H1 (cell line): ENCODE measurements at regions not wholly inside any gene's neighbourhood (a gene's known extent, or its start where the extent isn't known, plus 50 kb on each side); places are given as distances from the start of the nearest gene placed in this dataset.

Experiments used
- CTCF ChIA-PET: fragments of 300-600 bp; sonication (Branson Sonifier 250); formaldehyde crosslinking; loops from one replicate; lab custom pipeline; 2021; ENCODE audit not compliant: partially characterized antibody; lab: Charles Lee
- POLR2A ChIA-PET: fragments of 300-600 bp; sonication (Branson Sonifier 250); formaldehyde crosslinking; loops from one replicate; lab custom pipeline; 2021; ENCODE audit warnings: inconsistent platforms; ENCODE audit not compliant: partially characterized antibody; lab: Charles Lee
- DNase-seq, 2 experiments: peaks; one replicate each; pipeline versions ENCODE4 v3.0.0 to v3.0.0-alpha.2; 2010 to 2022; ENCODE audit warnings: low spot score in 2 of 2, low read depth in 1 of 2, mixed read lengths in 1 of 2
- FAIRE-seq: peaks from 2 replicates; lab custom pipeline; 2011; peaks lifted over from hg19 to GRCh38; lab: Jason Lieb, UNC
- H2AFZ ChIP-seq: 2 replicates; pipeline ENCODE4 v1.8.1; 2012; ENCODE audit warnings: low read length, inconsistent platforms
- H2AK5ac ChIP-seq: 2 replicates; pipeline ENCODE4 v1.6.1; 2013; ENCODE audit warnings: low read depth, low read length
- H2BK120ac ChIP-seq: replicated peaks from 2 replicates; pipeline ENCODE3; 2013; ENCODE audit warnings: low read depth, low read length, inconsistent platforms
- H2BK12ac ChIP-seq: 2 replicates; pipeline ENCODE4 v1.6.1; 2013; ENCODE audit warnings: low read depth, low read length
- H2BK15ac ChIP-seq: 2 replicates; pipeline ENCODE4 v1.6.1; 2013; ENCODE audit warnings: low read length
- H2BK20ac ChIP-seq: 2 replicates; pipeline ENCODE4 v1.6.1; 2013; ENCODE audit warnings: low read length
- H2BK5ac ChIP-seq: 2 replicates; pipeline ENCODE4 v1.6.1; 2013; ENCODE audit warnings: low read depth, low read length
- H3K14ac ChIP-seq: 2 replicates; pipeline ENCODE4 v1.6.1; 2013; ENCODE audit warnings: inconsistent platforms; ENCODE audit not compliant: insufficient read length
- H3K18ac ChIP-seq: 2 replicates; pipeline ENCODE4 v1.6.1; 2013; ENCODE audit warnings: low read length; ENCODE audit errors: extremely low read depth
- H3K23ac ChIP-seq: 2 replicates; pipeline ENCODE4 v1.6.1; 2013; ENCODE audit warnings: inconsistent platforms; ENCODE audit not compliant: insufficient read length
- H3K23me2 ChIP-seq: 2 replicates; pipeline ENCODE4 v1.6.1; 2013; ENCODE audit warnings: low read depth, low read length
- H3K27ac ChIP-seq: 2 replicates; pipeline ENCODE4 v1.6.1; 2011; ENCODE audit warnings: low read depth, low read length, inconsistent platforms
- H3K27me3 ChIP-seq, 4 experiments: replicated peaks in 1 of 4; 1 replicate in 1 of 4; 2 replicates in 3 of 4; pipeline versions ENCODE4 v1.6.1 to v1.8.1; 2011 to 2013; ENCODE audit warnings: low read length in 3 of 4, mild to moderate bottlenecking in 3 of 4, inconsistent platforms in 2 of 4, mixed read lengths in 2 of 4, moderate library complexity in 1 of 4; ENCODE audit not compliant: control insufficient read depth in 3 of 4, insufficient read depth in 3 of 4; ENCODE audit errors: extremely low read depth in 1 of 4
- H3K36me3 ChIP-seq, 4 experiments: 2 replicates each; pipeline versions ENCODE4 v1.6.1 to v1.8.1; 2011 to 2013; ENCODE audit warnings: mild to moderate bottlenecking in 4 of 4, low read length in 3 of 4, moderate library complexity in 2 of 4, control low read depth in 1 of 4, inconsistent platforms in 1 of 4; ENCODE audit not compliant: insufficient read depth in 4 of 4, control insufficient read depth in 2 of 4
- H3K4ac ChIP-seq: replicated peaks from 2 replicates; pipeline ENCODE3; 2013; ENCODE audit warnings: low read length, low read depth, mixed read lengths, inconsistent platforms; ENCODE audit not compliant: insufficient read length
- H3K4me1 ChIP-seq, 4 experiments: replicated peaks in 1 of 4; 1 replicate in 1 of 4; 2 replicates in 3 of 4; pipeline versions ENCODE4 v1.6.1 to v1.8.1; 2011 to 2013; ENCODE audit warnings: low read length in 3 of 4, inconsistent platforms in 2 of 4, mixed read lengths in 1 of 4; ENCODE audit not compliant: insufficient read depth in 4 of 4, control insufficient read depth in 3 of 4
- H3K4me2 ChIP-seq, 2 experiments: 2 replicates each; pipeline versions ENCODE4 v1.6.1 to v1.8.1; 2011 to 2013; ENCODE audit warnings: low read depth in 2 of 2, low read length in 2 of 2, control low read depth in 1 of 2, inconsistent platforms in 1 of 2, mild to moderate bottlenecking in 1 of 2; ENCODE audit not compliant: insufficient read depth in 1 of 2
- H3K4me3 ChIP-seq, 4 experiments: fragments of 200-600, 300-600 bp in 1 of 4; sonication (generic), shearing (Covaris generic), sonication (Bioruptor Twin) in 1 of 4; 2 replicates each; pipeline versions ENCODE4 v1.5.1 to v1.8.1; 2011 to 2016; ENCODE audit warnings: low read length in 4 of 4, low read depth in 3 of 4, control low read depth in 2 of 4, inconsistent platforms in 2 of 4, mild to moderate bottlenecking in 2 of 4, mixed read lengths in 1 of 4, moderate library complexity in 1 of 4; ENCODE audit not compliant: insufficient read depth in 2 of 4; ENCODE audit errors: extremely low read depth in 1 of 4
- H3K56ac ChIP-seq: replicated peaks from 2 replicates; pipeline ENCODE3; 2013; ENCODE audit warnings: low read depth, mild to moderate bottlenecking, mixed read lengths, low read length, inconsistent platforms; ENCODE audit not compliant: insufficient read length
- H3K79me1 ChIP-seq: 2 replicates; pipeline ENCODE4 v1.6.1; 2013; ENCODE audit warnings: low read depth, low read length, control low read depth
- H3K79me2 ChIP-seq, 2 experiments: 2 replicates each; pipeline versions ENCODE4 v1.6.1 to v1.8.1; 2012 to 2013; ENCODE audit warnings: low read length in 2 of 2, mild to moderate bottlenecking in 2 of 2, inconsistent platforms in 1 of 2; ENCODE audit not compliant: insufficient read depth in 2 of 2, control insufficient read depth in 1 of 2
- H3K9ac ChIP-seq, 4 experiments: replicated peaks in 1 of 4; 1 replicate in 1 of 4; 2 replicates in 3 of 4; pipeline versions ENCODE4 v1.6.1 to v1.8.1; 2011 to 2013; ENCODE audit warnings: low read depth in 3 of 4, low read length in 3 of 4, control low read depth in 2 of 4, mild to moderate bottlenecking in 2 of 4, moderate library complexity in 2 of 4, inconsistent platforms in 1 of 4; ENCODE audit errors: extremely low read depth in 1 of 4
- H3K9me3 ChIP-seq, 2 experiments: 2 replicates each; pipeline versions ENCODE4 v1.6.1 to v1.8.1; 2012 to 2013; ENCODE audit warnings: mild to moderate bottlenecking in 2 of 2, moderate library complexity in 2 of 2, control low read depth in 1 of 2, inconsistent platforms in 1 of 2, low read depth in 1 of 2, low read length in 1 of 2, mixed read lengths in 1 of 2; ENCODE audit not compliant: insufficient read depth in 2 of 2
- H4K20me1 ChIP-seq, 2 experiments: replicated peaks in 1 of 2; 2 replicates each; pipeline versions ENCODE3 to v1.8.1; 2011 to 2013; ENCODE audit warnings: inconsistent platforms in 2 of 2, low read length in 2 of 2, mild to moderate bottlenecking in 1 of 2; ENCODE audit not compliant: insufficient read depth in 2 of 2, control insufficient read depth in 1 of 2
- H4K5ac ChIP-seq: 2 replicates; pipeline ENCODE4 v1.6.1; 2013; ENCODE audit warnings: low read length, low read depth, mixed read lengths, inconsistent platforms; ENCODE audit not compliant: insufficient read length
- H4K8ac ChIP-seq: 2 replicates; pipeline ENCODE4 v1.8.0; 2013; ENCODE audit warnings: mild to moderate bottlenecking, moderate library complexity, low read length, inconsistent platforms; ENCODE audit not compliant: insufficient read depth; ENCODE audit errors: extremely low read depth
- H4K91ac ChIP-seq: replicated peaks from 2 replicates; pipeline ENCODE3; 2013; ENCODE audit warnings: low read length, mixed read lengths, inconsistent platforms; ENCODE audit not compliant: insufficient read length
- KDM4A ChIP-seq: IDR thresholded peaks from one replicate; pipeline ENCODE4 v1.7.1; 2012; ENCODE audit warnings: low read depth, mild to moderate bottlenecking, moderate library complexity, low read length, inconsistent platforms; ENCODE audit not compliant: severe bottlenecking
- NANOG ChIP-seq: IDR thresholded peaks from 2 replicates; pipeline ENCODE4 v1.6.1; 2011; ENCODE audit warnings: low read length, low read depth, mild to moderate bottlenecking, inconsistent platforms; ENCODE audit not compliant: insufficient read depth, poor library complexity, severe bottlenecking
- RXRA ChIP-seq: IDR thresholded peaks from 2 replicates; pipeline ENCODE4 v1.6.1; 2011; ENCODE audit warnings: low read depth, mild to moderate bottlenecking, low read length, moderate library complexity; ENCODE audit not compliant: insufficient read depth
- SAP30 ChIP-seq: fragments of 300-600 bp; sonication (generic); IDR thresholded peaks from 2 replicates; pipeline ENCODE4 v1.7.1; 2012; ENCODE audit warnings: low read length, moderate library complexity, mild to moderate bottlenecking, inconsistent platforms; ENCODE audit not compliant: insufficient read depth, insufficient replicate concordance
- SIRT6 ChIP-seq: IDR thresholded peaks from one replicate; pipeline ENCODE4 v1.7.1; 2012; ENCODE audit warnings: low read length, inconsistent platforms
- SIX5 ChIP-seq: IDR thresholded peaks from 2 replicates; pipeline ENCODE4 v1.6.1; 2011; ENCODE audit warnings: mild to moderate bottlenecking, low read depth, low read length
- SUZ12 ChIP-seq: fragments of 200-600 bp; sonication (generic); IDR thresholded peaks from 2 replicates; pipeline ENCODE4 v1.6.1; 2012; ENCODE audit warnings: mild to moderate bottlenecking, inconsistent platforms, low read length, moderate library complexity, mixed read lengths
- TCF12 ChIP-seq: IDR thresholded peaks from 2 replicates; pipeline ENCODE4 v1.6.1; 2011; ENCODE audit warnings: low read depth, mild to moderate bottlenecking, low read length
- USF2 ChIP-seq: IDR thresholded peaks from 2 replicates; pipeline ENCODE4 v1.6.1; 2011; ENCODE audit warnings: low read length, improper control_type of control experiment
- ZNF274 ChIP-seq: IDR thresholded peaks from 2 replicates; pipeline ENCODE4 v1.7.0; 2012; ENCODE audit warnings: low read length, borderline replicate concordance; ENCODE audit errors: extremely low read depth
- WGBS, 2 experiments: shearing (Covaris generic) in 1 of 2; methylation state at CpG; one replicate each; pipeline versions ENCODE4 v1.1.6 to v1.1.7; 2013 to 2015; ENCODE audit warnings: low lambda C conversion rate in 2 of 2, mixed read lengths in 2 of 2, inconsistent platforms in 1 of 2, low coverage in 1 of 2, missing lambda C conversion rate in 1 of 2; ENCODE audit not compliant: insufficient replicate concordance in 2 of 2, insufficient coverage in 1 of 2, insufficient read length in 1 of 2; ENCODE audit errors: extremely low coverage in 1 of 2, missing lambda C conversion rate in 1 of 2; 5-methylcytosine and 5-hydroxymethylcytosine counted together

GRCh38 chr5:77881528-77881927 lies 105.4 kb upstream of the TBCA start:
- Histone ChIP-seq H3K4ac (no peak overlapping the region), H3K4me3 (no peak overlapping the region), H2BK120ac (no peak overlapping the region), H4K8ac (no peak overlapping the region), H3K4me2 (no peak overlapping the region), H3K4me1 (no peaks in the 10 kb centered on the region), H4K91ac (no peak overlapping the region), H2AK5ac (no peak overlapping the region), H4K5ac (no peak overlapping the region), H2BK15ac (no peak overlapping the region), H3K79me1 (no peaks in the 10 kb centered on the region), H3K9me3 (no peaks in the 10 kb centered on the region), H2AFZ (no peak overlapping the region), H3K23ac (no peak overlapping the region), H3K23me2 (no peaks in the 10 kb centered on the region), H3K18ac (no peak overlapping the region), H3K27ac (no peak overlapping the region), H2BK20ac (no peak overlapping the region), H3K79me2 (no peaks in the 10 kb centered on the region), H3K9ac (no peak overlapping the region), H3K36me3 (no peaks in the 10 kb centered on the region), H3K56ac (no peak overlapping the region), H4K20me1 (no peaks in the 10 kb centered on the region), H3K14ac (no peak overlapping the region), H2BK12ac (no peak overlapping the region), H2BK5ac (no peak overlapping the region), H3K27me3 (peaks cover 0 to 3% (median 0%) of the 10 kb centered on the region in 4 experiments; a peak in 1 of 7 replicates)
- WGBS, 2 experiments, result 85% methylated on average over 7 of the region's 7 CpGs; no CpG with 5 or more reads in 1 of the 2 experiments
- FAIRE-seq (no peak), DNase-seq (no peak)
- CTCF ChIA-PET, result interaction anchor here (0.5 to 0.7 kb wide), 3 partner anchors 18 to 1368 kb away, joined by 3 read pairs; no protein-coding TSS in a partner anchor
- POLR2A ChIA-PET, result no interaction called here
- no peak for TF ChIP-seq NANOG
- no peak for TF ChIP-seq ZNF274
- TF ChIP-seq SAP30, result no peak
- TF ChIP-seq SIX5, result no peak
- no peak for TF ChIP-seq SUZ12
- no peak for TF ChIP-seq KDM4A
- TF ChIP-seq RXRA, result no peak
- TF ChIP-seq SIRT6, result no peak
- no peak for TF ChIP-seq TCF12
- no peak for TF ChIP-seq USF2
